ENCODE measurements at regions not wholly inside any gene's neighbourhood (a gene's known extent, or its start where the extent isn't known, plus 50 kb on each side); places are given as distances from the start of the nearest gene placed in this dataset.

DNA sequence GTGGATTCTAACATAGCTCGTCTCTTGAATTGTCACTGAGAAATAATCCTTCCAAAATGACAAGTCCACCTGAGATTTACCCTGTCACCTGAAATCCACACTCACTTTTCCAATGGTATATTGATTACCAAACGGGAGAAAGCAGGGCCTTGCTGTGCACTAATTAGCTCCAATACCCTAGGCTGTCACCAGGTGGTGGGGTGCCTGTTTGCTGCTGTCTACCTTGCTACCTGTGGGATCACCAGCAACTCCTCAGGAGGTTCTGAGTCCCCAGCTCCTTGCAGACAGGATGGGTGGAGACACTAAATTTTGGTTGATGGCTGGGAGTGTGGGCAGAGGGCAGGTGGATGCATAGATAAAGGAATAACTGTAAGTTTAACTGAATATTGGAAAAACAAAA is 237.2 kb upstream of the ZNF32 start:
- TF ChIP-seq, protein P1, sequence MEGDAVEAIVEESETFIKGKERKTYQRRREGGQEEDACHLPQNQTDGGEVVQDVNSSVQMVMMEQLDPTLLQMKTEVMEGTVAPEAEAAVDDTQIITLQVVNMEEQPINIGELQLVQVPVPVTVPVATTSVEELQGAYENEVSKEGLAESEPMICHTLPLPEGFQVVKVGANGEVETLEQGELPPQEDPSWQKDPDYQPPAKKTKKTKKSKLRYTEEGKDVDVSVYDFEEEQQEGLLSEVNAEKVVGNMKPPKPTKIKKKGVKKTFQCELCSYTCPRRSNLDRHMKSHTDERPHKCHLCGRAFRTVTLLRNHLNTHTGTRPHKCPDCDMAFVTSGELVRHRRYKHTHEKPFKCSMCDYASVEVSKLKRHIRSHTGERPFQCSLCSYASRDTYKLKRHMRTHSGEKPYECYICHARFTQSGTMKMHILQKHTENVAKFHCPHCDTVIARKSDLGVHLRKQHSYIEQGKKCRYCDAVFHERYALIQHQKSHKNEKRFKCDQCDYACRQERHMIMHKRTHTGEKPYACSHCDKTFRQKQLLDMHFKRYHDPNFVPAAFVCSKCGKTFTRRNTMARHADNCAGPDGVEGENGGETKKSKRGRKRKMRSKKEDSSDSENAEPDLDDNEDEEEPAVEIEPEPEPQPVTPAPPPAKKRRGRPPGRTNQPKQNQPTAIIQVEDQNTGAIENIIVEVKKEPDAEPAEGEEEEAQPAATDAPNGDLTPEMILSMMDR (optimal IDR thresholded peaks at IDR 0.05 in 1 of 3, IDR thresholded peaks at IDR 0.05 in 1 of 3, conservative IDR thresholded peaks at IDR 0.05 in 1 of 3; ENCODE audit: extremely low read depth in 1 of 3, insufficient read depth in 2 of 3, low read length in 3 of 3), result peak in 2 of 3 experiments; percentile 34 to 54
- TF ChIP-seq EZH2 (IDR thresholded peaks at IDR 0.05; ENCODE audit: low read length), result no peak
